Renal cortex interstitium (tissue), 11 donors: ENCODE measurements at regions not wholly inside any gene's neighbourhood (a gene's known extent, or its start where the extent isn't known, plus 50 kb on each side); places are given as distances from the start of the nearest gene placed in this dataset.
"Not testable (repeated sequence)": the region's sequence is repeated elsewhere in the genome, so short reads cannot be mapped to it uniquely, and the experiment has no call there.

Experiments used
- DNase-seq, 11 donors: peaks; one replicate each; pipeline ENCODE4 v3.0.0-alpha.2; 2013; ENCODE audit warnings: low read depth in 9 of 11, low spot score in 4 of 11; ENCODE audit errors: extremely low read depth in 1 of 11

- DNase-seq = no peak
Measured at GRCh38 chr17:64775701-64776570, 113.8 kb upstream of the SMURF2 start.

GRCh38 chr17:64774888-64775540 lies 112.9 kb upstream of the SMURF2 start:
- no peak for DNase-seq

GRCh38 chr17:64773836-64774761 lies 112.0 kb upstream of the SMURF2 start:
- no peak for DNase-seq

GRCh38 chr17:64773386-64773835 lies 111.3 kb upstream of the SMURF2 start:
- DNase-seq = no peak

GRCh38 chr17:64772845-64773299 lies 110.8 kb upstream of the SMURF2 start:
- DNase-seq = no peak

- no peak for DNase-seq
Measured at GRCh38 chr17:64771980-64772844, 110.1 kb upstream of the SMURF2 start.

GRCh38 chr17:64769712-64770111 lies 107.6 kb upstream of the SMURF2 start:
- DNase-seq = no peak

GRCh38 chr17:64767269-64767997 lies 105.3 kb upstream of the SMURF2 start:
- no peak for DNase-seq

- no peak for DNase-seq
Measured at GRCh38 chr17:64765191-64765889, 103.2 kb upstream of the SMURF2 start.

- no peak for DNase-seq
Measured at GRCh38 chr17:64750891-64751677, 89.0 kb upstream of the SMURF2 start.

GRCh38 chr17:64750478-64750877 lies 88.4 kb upstream of the SMURF2 start:
- DNase-seq = no peak

GRCh38 chr17:64749306-64749705 lies 87.2 kb upstream of the SMURF2 start:
- DNase-seq = no peak

- no peak for DNase-seq
Measured at GRCh38 chr17:64747938-64748540, 85.9 kb upstream of the SMURF2 start.

- DNase-seq = no peak
Measured at GRCh38 chr17:64742326-64742725, 80.2 kb upstream of the SMURF2 start.

- not testable (repeated sequence) for DNase-seq
Measured at GRCh38 chr17:64741916-64742315, 79.8 kb upstream of the SMURF2 start.

- peak in 1 of 11 donors; percentile 12 for DNase-seq
Measured at GRCh38 chr17:64741038-64741641, 79.0 kb upstream of the SMURF2 start.
